ENCODE measurements at regions not wholly inside any gene's neighbourhood (a gene's known extent, or its start where the extent isn't known, plus 50 kb on each side); places are given as distances from the start of the nearest gene placed in this dataset.

GRCh38 chr10:107650939-107651338 lies 486.4 kb upstream of the SORCS1 start:
- Histone ChIP-seq H3K4ac (ENCODE audit: low read depth, low read length) (no peak overlapping the region), H3K4me1 (ENCODE audit: insufficient read depth, low read length) (no peaks in the 10 kb centered on the region; the same call in 1 of the 2 replicates), H2BK12ac (ENCODE audit: insufficient read length, low read depth, low read length) (no peak overlapping the region), H2BK15ac (ENCODE audit: low read depth, low read length) (no peak overlapping the region), H4K91ac (ENCODE audit: insufficient read length, low read depth, low read length) (no peak overlapping the region), H3K27ac (ENCODE audit: insufficient read length, low read depth, low read length) (no peak overlapping the region), H3K18ac (ENCODE audit: insufficient read length, low read depth, low read length) (no peak overlapping the region), H3T11ph (ENCODE audit: low read length) (no peak overlapping the region), H3K56ac (ENCODE audit: insufficient read length, low read depth, low read length) (no peak overlapping the region), H3K23me2 (ENCODE audit: insufficient read length, low read depth, low read length, poor library complexity, severe bottlenecking) (no peaks in the 10 kb centered on the region), H3K9me3 (ENCODE audit: control insufficient read depth, low read depth, low read length) (no peaks in the 10 kb centered on the region), H3K9ac (ENCODE audit: extremely low read depth, insufficient read length, low read length) (no peak overlapping the region), H4K8ac (replicated peaks; ENCODE audit: insufficient read length, low read depth, low read length) (no peak overlapping the region), H2BK20ac (ENCODE audit: low read depth, low read length, poor library complexity, severe bottlenecking) (no peak overlapping the region), H4K5ac (ENCODE audit: insufficient read length, low read depth, low read length) (no peak overlapping the region), H3K4me2 (ENCODE audit: insufficient read depth, insufficient read length, low read length) (no peak overlapping the region), H4K20me1 (ENCODE audit: control insufficient read depth, insufficient read depth, insufficient read length) (no peaks in the 10 kb centered on the region), H3K23ac (ENCODE audit: insufficient read length, low read depth, low read length) (no peak overlapping the region), H2AK5ac (ENCODE audit: insufficient read length, low read length) (no peak overlapping the region), H3K14ac (ENCODE audit: insufficient read depth, low read length) (no peak overlapping the region), H2BK120ac (ENCODE audit: low read depth, low read length, poor library complexity, severe bottlenecking) (no peak overlapping the region), H2AFZ (ENCODE audit: low read length) (no peak overlapping the region), H3K79me1 (ENCODE audit: insufficient read depth, low read depth, low read length, poor library complexity, severe bottlenecking) (no peaks in the 10 kb centered on the region), H3K79me2 (ENCODE audit: insufficient read depth, low read length) (no peaks in the 10 kb centered on the region), H3K27me3 (ENCODE audit: insufficient read depth, low read length) (no peaks in the 10 kb centered on the region), H2BK5ac (ENCODE audit: insufficient read length, low read length) (no peak overlapping the region)
- DNase-seq: no peak
- Mint-ChIP-seq H3K27ac (no peak overlapping the region), H3K9me3 (no peaks in the 10 kb centered on the region), H3K4me1 (peaks cover 3% of the 10 kb centered on the region in 2 experiments; a peak in 2 of 4 replicates), H3K27me3 (ENCODE audit: low read depth) (no peaks in the 10 kb centered on the region), H3K4me3 (no peak overlapping the region), H3K36me3 (ENCODE audit: insufficient read depth in 1 of 3, low read depth in 3 of 3) (no peaks in the 10 kb centered on the region)
- no peak for TF ChIP-seq CTCF (conservative IDR thresholded peaks at IDR 0.05)

Measured in H9 (cell line).